Femur (tissue), 1 donor: ENCODE measurements at regions not wholly inside any gene's neighbourhood (a gene's known extent, or its start where the extent isn't known, plus 50 kb on each side); places are given as distances from the start of the nearest gene placed in this dataset.

Experiments used
- DNase-seq: peaks from one replicate; pipeline ENCODE4 v3.0.0-alpha.2; 2017

DNA sequence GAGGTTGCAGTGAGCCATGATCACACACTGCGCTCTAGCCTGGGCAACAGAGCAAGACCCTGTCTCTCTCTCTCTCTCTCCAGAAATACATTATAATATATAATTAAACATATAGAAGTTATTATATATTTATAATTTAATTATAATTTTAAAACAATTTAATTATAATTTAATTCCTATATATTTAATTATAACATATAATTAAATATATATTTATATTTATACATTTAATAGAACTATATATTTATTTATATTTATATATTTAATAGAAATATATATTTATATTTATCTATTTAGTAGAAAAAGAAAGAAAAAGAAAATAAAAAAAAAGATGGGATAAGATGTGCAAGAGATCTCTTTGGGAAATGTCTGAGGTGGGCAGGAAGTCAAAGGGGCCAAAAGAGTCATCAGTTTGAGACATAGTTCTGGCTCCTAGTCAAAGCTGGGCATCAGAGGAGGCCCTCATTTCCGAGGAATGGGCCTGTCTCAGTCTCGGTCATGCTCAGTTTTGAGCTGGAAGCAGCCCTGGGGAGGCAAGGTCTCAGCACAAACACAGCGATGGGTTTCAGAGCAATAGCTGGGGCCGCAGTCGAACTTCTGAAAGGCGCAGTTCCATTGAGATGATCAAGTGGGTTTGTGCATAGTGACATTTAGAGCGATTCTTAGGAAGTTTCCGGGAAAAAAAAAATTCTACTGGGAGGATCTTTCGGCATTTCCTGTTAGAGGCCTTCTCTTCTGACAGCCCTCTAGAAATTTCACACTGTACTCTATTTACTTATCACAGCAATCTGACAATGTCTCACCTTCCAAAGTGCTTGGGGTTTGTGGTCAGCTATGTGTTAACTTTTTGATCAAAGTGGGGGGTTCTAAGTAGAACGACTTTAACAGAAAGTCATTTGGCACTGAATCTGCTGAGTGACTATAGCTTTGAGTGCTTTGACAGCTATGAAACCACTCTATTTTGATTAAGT is 58.7 kb upstream of the GZMB start:
- DNase-seq: no peak

GRCh38 chr14:24690492-24690891 is 56.5 kb upstream of the GZMB start:
- DNase-seq: no peak

DNA sequence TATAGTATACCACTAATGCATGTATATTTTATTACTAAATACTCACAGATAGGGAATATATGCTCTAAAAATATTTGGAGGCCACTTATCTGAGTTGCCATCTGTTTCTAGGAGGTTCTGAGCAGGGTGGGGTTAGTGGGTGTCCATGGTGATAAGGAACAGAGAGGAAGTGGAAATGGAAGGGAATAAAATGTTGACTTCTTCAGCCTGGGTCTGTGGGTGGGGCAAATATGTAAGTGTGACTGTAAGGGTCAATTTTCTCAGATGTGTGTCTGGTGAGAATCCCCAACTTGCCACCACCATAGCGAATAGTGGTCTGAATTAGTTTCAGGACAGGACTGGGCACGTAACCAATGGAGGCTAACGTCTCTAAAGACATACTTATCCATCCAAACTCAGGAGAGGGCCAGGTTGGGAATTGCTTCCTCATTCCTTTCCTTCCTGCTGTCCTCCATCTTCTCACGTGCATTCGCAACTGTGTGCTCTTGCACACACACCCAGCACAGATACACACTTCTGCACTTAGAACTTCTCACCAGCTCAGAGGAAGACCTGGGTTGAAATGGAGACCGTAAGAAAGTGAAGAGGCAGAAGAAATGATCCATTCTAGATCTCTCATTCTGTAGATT is 54.2 kb upstream of the GZMB start:
- no peak for DNase-seq
